GM21737 (cell line): ENCODE measurements at regions not wholly inside any gene's neighbourhood (a gene's known extent, or its start where the extent isn't known, plus 50 kb on each side); places are given as distances from the start of the nearest gene placed in this dataset.
"Not testable (repeated sequence)": the region's sequence is repeated elsewhere in the genome, so short reads cannot be mapped to it uniquely, and the experiment has no call there.

Experiments used
- ATAC-seq: cut with Tn5 transposase; IDR thresholded peaks from one replicate; pipeline ENCODE4 v1.9.1; 2021; ENCODE audit warnings: mild to moderate bottlenecking, moderate library complexity; ENCODE audit not compliant: unreplicated experiment

DNA sequence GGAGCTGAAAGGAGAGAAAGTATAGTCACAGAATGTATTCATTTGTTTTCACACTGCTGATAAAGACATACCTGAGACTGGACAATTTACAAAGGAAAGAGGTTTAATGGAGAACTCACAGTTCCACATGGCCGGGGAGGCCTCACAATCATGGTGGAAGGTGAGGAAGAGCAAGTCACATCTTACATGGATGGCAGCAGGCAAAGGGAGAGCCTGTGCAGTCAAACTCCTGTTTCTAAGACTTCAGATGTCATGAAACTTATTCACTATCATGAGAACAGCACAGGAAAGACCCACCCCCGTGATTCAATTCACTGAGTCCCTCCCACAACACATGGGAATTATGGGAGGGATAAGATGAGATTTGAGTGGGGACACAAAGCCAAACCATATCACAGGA lies 224.7 kb downstream of the LNPK start:
- not testable (repeated sequence) for ATAC-seq

DNA sequence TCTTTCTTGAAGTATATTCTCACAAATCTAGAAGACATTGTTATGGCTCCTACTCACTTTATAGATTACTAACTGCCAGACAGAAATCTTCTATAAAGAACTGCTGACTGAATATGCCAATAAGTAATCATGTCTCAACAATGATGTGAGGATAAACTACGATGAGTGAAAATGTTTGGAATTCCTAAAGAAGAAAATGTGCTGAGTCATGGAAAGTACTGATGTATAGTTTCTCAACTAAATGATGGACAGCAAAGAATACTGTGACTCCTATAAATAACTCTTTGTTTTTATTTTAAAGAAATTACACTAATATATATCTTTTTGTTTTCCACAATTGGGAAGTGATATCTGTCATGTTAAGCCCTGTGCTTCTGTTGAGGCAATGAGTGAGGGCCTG lies 232.9 kb downstream of the LNPK start:
- ATAC-seq, result no peak

DNA sequence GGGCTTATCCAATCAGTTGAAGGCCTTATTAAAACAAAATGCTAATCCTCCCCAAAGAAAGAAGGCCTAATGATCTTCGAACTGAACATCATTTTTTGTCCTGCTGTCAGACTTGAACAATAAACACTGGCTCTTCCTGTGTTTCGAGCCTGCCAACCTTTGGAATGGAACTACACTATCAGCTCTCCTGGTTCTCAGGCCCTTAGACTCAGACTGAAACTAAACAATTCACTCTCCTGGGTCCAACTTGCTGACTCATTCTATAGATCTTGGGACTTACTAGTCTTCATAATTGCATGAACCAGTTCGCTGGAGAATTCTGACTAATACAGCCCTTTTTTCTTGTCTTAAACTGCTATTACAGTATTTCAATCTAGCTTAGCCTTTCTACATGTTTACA lies 235.2 kb downstream of the LNPK start:
- ATAC-seq, result no peak

DNA sequence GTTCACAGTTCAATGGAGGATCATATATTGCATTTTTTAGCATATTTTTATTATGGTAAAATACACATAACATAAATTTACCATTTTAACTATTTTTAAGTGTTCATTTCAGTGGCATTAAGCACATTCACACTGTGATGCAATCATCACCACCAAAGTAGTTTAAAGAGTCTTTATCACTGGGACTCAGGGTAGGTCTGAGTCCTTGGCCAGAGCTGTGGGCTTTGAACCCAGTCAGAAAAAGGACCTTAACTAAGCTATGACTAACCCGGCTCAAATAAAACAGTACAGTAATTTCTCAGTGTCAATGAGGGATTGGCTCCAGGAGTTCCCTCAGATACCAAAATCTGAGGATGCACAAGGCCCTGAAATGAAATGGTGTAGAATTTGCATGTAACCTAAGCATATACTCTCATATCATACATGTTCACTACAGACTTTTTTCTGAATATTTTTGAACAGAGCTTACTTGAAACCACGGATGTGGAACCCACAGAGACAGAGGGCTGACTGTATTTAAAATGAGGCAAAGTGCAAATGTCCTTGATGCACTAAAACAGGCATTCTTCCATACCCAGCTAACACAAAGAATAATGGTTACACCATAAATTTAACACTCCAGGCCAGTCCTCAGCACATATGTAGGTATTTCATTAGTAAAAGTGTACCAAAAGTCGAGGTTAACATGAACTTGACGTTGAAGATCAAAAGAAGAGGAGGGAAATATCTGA lies 246.2 kb downstream of the LNPK start:
- no peak for ATAC-seq

DNA sequence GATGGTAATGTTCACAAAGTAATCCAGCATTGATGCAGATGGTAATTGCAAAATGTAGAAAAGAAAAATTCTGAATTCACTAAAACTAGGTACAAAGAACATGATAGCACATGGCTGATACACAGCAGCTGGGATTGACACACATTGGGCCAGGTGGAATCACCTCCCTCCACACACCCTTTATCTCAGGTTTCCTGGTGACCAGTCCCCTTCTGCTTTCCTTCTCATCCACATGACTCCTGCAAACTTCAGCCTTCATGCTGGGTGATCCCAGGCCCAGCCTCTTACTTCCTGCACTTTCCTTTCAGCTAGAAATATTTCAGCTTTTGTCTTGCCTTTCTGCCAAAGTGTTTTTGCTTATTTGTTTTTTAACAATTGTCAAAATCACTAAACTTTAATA lies 246.9 kb downstream of the LNPK start:
- ATAC-seq, result no peak

DNA sequence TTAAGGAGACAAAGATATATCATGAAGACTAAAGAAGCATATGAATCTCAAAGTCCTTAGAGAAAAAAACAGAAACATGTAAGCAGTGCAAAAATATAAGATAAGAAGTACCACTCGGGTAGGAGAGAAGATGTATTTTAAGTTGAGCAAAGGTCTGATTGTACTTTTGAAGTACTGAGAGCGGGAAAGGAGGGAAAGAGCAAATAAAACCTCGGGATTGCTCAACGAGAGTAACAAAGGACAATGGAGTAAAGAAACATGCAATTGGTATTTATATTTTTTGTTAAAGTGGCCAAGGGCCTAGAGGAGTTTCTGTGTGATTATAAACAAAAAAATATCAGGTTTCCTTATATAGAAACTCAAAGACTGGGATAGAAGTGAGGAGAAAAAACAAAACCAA lies 251.9 kb downstream of the LNPK start:
- no peak for ATAC-seq

DNA sequence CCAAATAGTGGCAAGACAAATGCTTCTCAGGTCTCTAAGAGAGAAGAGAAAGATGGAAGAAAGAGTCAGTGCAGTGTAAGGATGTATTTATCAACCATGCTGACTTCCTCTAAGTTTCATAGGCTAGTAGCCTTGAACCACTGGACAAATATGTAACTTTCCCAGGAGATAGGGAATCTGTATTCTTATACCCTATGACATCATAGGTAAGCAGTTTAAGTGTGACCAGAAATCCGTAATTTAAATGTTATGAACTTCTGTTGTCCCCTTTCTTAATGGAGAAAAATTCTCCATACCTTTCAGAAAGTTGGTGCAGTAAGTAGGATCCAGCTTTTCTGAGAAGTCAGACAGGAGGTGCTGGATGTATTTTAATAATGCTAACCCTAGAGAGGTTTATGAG lies 256.2 kb downstream of the LNPK start:
- no peak for ATAC-seq

DNA sequence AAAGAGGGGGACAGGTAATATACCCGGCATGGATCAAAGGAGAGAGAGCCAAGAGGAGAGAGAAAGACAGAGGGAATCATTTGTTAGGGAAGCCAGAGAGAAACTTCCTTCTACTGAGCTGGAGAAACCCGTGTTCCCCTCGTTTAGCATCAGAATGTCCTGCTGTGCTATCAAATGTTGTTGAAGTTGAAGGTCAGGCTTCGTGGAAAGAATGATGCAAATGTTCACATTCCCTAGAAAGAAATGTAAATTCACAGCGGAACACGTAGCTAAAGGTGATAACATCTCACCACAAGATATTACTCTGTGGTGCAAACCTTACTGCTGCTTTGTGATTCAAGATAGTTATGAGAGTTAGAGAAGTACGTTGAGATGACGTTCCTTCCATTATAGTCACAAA lies 258.1 kb downstream of the LNPK start:
- ATAC-seq, result no peak

DNA sequence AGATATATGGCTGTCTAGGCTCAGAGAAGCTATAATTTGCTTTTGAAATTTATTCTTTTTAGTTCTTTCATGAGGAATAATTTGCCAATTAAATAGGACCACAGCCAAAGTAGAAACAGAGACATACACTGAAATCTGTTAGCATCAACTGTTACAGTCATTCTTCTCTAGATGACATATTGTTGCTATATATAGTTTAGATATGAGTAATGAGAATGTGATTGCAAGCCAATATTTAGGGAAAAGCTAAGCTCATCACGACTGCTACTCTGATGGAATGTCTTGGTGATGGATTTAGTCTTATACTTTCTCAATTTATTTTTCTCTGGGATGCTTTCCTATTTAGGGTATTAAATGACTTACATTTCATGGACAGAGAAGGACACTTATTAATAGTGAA lies 259.1 kb downstream of the LNPK start:
- no peak for ATAC-seq

DNA sequence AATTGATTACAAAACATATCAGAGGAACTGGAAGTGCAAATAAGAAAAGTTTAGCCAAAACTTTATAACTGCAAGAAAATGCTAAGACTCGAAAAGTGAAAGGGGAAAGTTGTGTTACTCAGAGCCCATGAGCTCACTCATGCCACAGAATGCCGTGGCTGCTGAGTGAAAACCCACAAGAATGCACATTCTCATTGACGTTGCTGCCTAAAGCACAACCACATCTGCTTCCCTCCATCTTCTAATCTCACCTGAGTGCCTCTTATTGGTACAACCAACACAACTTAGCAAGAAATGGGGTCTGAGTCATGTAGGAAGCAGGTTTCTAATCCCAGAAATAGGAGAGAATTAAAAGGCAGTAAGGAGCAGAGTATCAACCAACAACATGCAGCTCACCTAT lies 259.7 kb downstream of the LNPK start:
- ATAC-seq, result no peak

DNA sequence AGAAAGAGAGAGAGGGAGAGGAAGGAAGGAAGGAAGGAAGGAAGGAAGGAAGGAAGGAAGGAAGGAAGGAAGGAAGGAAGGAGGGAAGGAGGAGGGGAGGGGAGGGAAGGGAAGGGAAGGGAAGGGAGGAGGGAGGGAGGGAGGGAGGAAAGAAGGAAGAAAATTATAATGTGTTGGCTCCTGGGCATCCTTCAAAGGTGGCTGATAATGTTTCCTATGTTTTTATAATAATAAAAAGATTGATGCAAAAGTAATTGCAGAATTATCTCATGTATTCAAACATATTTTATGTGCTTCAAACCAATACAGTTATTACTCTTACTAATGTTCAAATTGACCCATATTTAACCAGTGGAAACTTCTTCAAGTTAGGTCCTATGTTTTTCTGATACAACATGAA lies 260.9 kb downstream of the LNPK start:
- no peak for ATAC-seq

DNA sequence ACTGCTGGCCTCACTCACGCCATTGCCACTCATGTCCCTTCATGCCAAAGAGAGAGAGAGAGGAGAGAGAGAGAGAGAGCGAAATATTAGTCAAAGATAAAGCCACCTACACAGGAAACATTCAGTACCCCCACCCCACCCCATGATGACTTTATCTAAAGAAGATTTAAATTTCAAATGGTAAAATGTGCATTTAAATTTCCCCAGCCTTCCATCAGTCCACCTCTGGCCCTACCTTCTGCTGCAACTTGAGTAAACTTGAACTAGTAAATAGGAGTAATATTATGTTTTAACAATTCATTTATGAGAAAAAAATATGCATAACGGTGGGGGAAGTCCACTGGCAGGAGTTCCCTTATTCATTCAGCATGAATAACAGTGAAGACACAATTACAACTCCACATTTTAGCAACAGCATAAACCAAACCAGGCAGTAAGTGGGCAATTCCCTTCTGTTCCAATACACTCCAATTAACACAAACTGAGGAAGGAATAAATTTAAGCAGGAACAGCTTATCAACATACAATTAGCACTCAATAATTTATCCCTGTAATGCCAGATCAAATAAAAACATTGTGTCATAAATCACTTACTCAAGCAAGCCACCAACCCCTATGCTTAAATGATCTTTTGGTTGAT lies 264.2 kb downstream of the LNPK start:
- ATAC-seq, result no peak

DNA sequence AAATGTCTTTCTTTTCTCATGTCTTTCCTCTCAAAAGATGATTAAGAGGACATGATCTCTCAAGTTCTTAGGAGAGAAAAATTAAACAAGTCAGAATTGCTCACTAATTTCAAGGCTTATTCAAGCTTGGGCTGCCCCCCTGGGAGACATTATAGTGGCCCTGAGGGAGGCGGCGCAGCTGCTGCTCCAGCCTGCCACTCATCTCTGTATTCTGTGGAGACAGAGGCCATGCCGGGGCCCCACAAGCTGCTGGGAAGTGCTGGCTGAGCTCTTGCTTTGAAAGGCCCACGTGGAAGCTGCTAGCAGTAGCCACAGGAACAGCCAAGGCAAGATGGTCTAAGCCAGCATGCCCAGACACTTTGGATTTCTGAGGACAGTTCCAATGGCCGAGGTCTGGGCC lies 267.4 kb downstream of the LNPK start:
- no peak for ATAC-seq

DNA sequence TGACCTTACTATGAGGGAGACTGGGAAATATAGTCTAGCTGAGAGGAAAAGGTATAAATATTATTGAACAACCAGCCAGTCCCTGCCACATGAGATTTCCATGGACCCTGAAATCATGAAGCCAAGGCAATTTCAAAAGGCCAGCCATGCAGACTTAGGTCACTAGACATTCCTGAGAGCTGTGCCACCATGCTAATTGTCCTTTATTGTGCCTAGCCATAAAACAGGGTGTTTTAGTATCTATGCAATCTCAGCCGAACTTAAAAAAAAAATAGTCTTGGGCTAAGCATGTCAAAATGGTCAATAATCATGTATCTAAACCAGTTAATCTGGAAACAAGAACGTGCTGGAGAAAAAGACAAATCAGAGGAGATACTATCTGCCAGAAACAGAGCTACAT lies 269.5 kb downstream of the LNPK start:
- no peak for ATAC-seq

DNA sequence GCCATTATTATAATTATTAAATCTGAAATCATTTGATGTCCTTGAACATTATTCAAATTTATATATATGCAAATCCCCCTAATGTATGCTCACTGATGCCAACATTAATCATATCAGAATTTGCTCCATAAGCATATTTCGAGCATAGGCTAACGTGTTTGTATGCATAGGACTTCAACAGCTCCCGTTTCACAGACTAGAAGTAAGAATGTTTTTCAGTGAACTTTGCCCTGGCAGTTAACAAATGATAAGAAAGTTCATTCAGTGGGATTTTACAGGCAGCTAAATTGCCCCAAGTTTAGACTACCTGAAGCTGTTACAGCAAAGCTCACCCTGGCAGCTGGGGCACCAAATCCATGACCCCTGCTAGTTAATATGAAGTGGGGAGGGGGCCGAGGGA lies 272.0 kb downstream of the LNPK start:
- no peak for ATAC-seq

DNA sequence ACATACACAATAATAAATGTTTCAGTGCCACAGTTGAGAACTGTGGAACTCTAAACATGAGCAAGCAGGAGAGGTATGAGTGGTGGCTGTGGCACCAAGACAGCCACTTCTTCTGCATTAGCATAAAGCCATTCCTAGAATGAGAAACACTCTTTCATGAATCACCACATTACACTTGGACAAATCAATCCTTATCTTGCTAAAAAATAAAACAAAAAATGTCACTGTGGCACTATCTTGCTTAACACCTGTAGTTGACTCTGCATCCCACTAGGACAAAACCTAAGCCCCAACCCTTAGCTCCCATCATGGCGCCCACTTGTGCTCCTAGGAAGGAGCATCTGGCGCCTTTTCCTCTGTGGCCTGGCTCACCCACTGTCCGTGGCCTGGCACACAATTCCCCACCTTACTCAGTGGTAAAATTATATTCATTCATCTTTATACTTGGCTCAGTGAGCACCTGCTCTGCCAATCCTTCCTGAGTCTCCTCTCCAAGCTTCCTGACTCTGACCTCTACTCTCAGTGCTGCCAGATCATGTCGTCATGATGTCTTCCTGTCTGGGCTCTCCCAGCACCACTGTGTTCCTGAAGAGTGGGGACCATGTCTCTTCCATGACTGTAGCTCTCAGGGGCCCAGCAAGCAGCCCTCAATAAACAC lies 272.9 kb downstream of the LNPK start:
- ATAC-seq, result no peak

DNA sequence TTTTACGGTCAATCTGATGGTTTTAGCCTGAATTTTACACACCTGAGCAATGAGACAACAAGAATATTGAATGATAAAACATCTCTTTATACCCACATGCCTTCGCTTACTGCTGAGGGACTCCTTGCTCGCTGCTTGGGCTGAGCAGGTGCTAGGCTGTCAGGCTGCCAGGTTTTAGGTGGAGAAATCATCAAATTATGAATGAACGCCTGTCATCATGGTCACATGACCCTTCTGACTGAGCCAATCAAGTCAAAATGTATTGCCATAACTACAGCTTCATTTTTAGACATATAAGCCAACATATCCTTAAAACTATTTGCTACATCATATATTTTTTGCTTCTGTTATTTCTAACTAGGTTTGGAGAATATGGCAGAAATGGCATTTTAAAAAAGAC lies 274.0 kb downstream of the LNPK start:
- no peak for ATAC-seq

DNA sequence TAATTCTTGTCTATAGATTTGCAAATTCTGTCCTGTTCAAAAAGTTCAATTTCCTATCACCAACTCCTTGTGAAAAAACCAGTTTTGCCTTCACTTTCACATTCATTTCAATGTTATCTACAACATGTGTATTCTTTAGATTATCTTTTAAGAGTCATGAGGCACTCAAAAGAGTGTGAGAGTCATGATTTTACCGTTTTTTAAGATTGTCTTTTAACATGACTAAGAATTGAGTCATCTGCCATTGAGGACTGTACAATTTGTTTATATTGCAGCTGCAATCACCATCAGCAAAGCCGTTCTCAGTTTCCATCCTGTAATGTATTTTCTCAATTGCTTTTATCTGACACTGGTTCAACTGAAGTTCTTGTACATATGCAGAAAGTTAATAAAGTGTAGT lies 275.8 kb downstream of the LNPK start:
- no peak for ATAC-seq

DNA sequence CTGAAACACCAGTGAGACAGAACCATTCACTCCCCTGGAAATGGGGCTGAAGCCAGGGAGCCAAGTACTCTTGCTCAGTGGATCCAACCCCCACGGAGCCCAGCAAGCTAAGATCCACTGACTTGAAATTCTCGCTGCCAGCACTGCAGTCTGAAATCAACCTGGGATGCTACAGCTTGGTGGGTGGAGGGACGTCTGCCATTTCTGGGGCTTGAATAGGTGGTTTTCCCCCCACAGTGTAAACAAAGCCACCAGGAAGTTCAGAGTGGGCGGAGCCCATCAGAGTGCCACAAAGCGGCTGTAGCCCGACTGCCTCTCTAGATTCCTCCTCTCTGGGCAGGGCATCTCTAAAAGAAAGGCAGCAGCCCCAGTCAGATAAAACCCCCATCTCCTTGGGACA lies 292.8 kb downstream of the LNPK start:
- ATAC-seq, result no peak

DNA sequence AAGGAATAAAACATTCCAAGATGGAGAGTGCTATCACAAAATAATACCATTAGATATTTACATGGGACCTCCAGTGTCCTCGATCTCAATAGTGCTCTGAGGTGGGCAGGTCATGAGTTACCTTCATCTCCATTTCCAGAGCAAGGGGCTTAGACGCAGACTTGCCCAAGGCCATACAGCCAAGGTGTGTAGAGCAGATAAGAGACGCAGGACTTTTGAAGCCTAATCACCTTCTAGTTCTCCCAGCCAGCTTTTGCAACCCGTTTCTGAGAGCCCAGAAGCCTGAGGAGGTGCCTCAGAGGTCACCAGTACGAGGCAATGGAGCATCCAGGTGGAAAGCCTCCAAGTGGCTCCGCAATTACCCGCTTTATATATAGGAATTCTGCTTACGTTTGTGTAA lies 294.7 kb downstream of the LNPK start:
- ATAC-seq, result no peak

DNA sequence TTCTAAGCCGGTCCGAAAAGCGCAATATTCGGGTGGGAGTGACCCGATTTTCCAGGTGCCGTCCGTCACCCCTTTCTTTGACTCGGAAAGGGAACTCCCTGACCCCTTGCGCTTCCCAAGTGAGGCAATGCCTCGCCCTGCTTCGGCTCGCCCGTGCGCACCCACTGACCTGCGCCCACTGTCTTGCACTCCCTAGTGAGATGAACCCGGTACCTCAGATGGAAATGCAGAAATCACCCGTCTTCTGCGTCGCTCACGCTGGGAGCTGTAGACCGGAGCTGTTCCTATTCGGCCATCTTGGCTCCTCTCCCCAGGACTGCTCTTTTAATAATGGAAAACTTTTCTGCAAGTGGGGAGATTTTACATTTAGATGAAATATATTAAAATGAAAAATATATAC lies 297.5 kb downstream of the LNPK start:
- not testable (repeated sequence) for ATAC-seq

DNA sequence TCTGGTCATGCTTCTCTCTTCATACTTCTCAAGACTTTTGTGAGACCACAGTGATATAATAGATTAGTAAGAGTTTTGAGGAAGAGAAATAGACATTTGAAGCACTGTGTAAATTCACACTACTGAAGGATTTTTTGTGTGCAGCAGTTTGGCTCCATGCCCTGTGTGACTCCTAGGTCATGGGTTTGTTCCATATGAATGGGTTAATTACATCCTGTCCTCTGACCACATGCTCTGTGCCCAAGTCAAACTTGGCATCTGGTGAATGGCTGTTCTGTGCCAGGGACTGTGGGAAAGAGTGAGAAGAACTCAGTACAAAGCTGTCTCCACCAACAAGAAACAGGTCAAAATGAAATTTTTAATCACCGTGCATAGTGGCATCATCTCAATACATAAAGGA lies 304.0 kb downstream of the LNPK start:
- ATAC-seq, result no peak
